CD14-positive monocyte (primary cell): ENCODE measurements at regions not wholly inside any gene's neighbourhood (a gene's known extent, or its start where the extent isn't known, plus 50 kb on each side); places are given as distances from the start of the nearest gene placed in this dataset.

Source experiments
- DNase-seq, 3 donors: peaks; one replicate each; pipeline ENCODE4 v3.0.0-alpha.2; 2011 to 2022
- H2AFZ ChIP-seq: 2 replicates; pipeline ENCODE4 v1.6.0; 2012; ENCODE audit warnings: mild to moderate bottlenecking, low read depth, low read length, inconsistent platforms; ENCODE audit not compliant: insufficient read depth, poor library complexity, severe bottlenecking
- H3K27ac ChIP-seq, 2 donors: 1 replicate in 1 of 2; 2 replicates in 1 of 2; pipeline ENCODE4 v1.5.1; 2012 to 2013; ENCODE audit warnings: low read length in 2 of 2, control low read depth in 1 of 2, inconsistent platforms in 1 of 2, low read depth in 1 of 2, mild to moderate bottlenecking in 1 of 2
- H3K27me3 ChIP-seq, 2 donors: one replicate each; pipeline versions ENCODE4 v1.6.0 to v1.6.1; 2011 to 2013; ENCODE audit warnings: low read length in 2 of 2; ENCODE audit not compliant: control insufficient read depth in 2 of 2, insufficient read depth in 2 of 2
- H3K36me3 ChIP-seq, 2 donors: replicated peaks in 1 of 2; 1 replicate in 1 of 2; 2 replicates in 1 of 2; pipeline versions ENCODE4 v1.5.1 to v1.6.1; 2012 to 2013; ENCODE audit warnings: low read length in 2 of 2, control low read depth in 1 of 2, inconsistent platforms in 1 of 2, mild to moderate bottlenecking in 1 of 2; ENCODE audit not compliant: insufficient read depth in 2 of 2, control insufficient read depth in 1 of 2
- H3K4me1 ChIP-seq, 2 donors: 1 replicate in 1 of 2; 2 replicates in 1 of 2; pipeline versions ENCODE4 v1.5.1 to v1.6.1; 2012 to 2013; ENCODE audit warnings: low read length in 2 of 2, control low read depth in 1 of 2, inconsistent platforms in 1 of 2, mild to moderate bottlenecking in 1 of 2, moderate library complexity in 1 of 2; ENCODE audit not compliant: insufficient read depth in 2 of 2, control insufficient read depth in 1 of 2
- H3K4me2 ChIP-seq: replicated peaks from 2 replicates; pipeline ENCODE3; 2012; ENCODE audit warnings: low read length, moderate library complexity, mild to moderate bottlenecking; ENCODE audit not compliant: poor library complexity, severe bottlenecking; ENCODE audit errors: extremely low read depth
- H3K4me3 ChIP-seq, 3 experiments: fragments of 200-600 bp in 1 of 3; sonication (generic) in 1 of 3; replicated peaks in 1 of 3; 1 replicate in 2 of 3; 2 replicates in 1 of 3; pipeline ENCODE4 v1.5.1; 2011 to 2013; ENCODE audit warnings: low read length in 3 of 3, mild to moderate bottlenecking in 3 of 3, control low read depth in 2 of 3, low read depth in 2 of 3, inconsistent platforms in 1 of 3, moderate library complexity in 1 of 3
- H3K79me2 ChIP-seq: 2 replicates; pipeline ENCODE4 v1.6.0; 2012; ENCODE audit warnings: mild to moderate bottlenecking, control low read depth, inconsistent platforms, low read length, moderate library complexity; ENCODE audit not compliant: insufficient read depth
- H3K9ac ChIP-seq: 2 replicates; pipeline ENCODE4 v1.6.0; 2017; ENCODE audit warnings: low read length, mild to moderate bottlenecking; ENCODE audit not compliant: insufficient read depth, poor library complexity, severe bottlenecking
- H3K9me3 ChIP-seq, 2 donors: replicated peaks in 1 of 2; 1 replicate in 1 of 2; 2 replicates in 1 of 2; pipeline versions ENCODE4 v1.5.1 to v1.6.1; 2012 to 2013; ENCODE audit warnings: low read length in 2 of 2, control low read depth in 1 of 2; ENCODE audit not compliant: control insufficient read depth in 1 of 2, insufficient read depth in 1 of 2
- H4K20me1 ChIP-seq: 2 replicates; pipeline ENCODE4 v1.6.0; 2012; ENCODE audit warnings: mild to moderate bottlenecking, low read length, control low read depth, moderate library complexity; ENCODE audit not compliant: insufficient read depth
- H3K27ac Mint-ChIP-seq, 7 donors: one replicate each; pipeline ENCODE4 v1.8.0; 2020; ENCODE audit warnings: mild to moderate bottlenecking in 7 of 7, mixed read lengths in 7 of 7, moderate library complexity in 6 of 7, inconsistent platforms in 2 of 7
- H3K27me3 Mint-ChIP-seq, 3 donors: one replicate each; pipeline ENCODE4 v1.8.0; 2021 to 2022; ENCODE audit warnings: low read depth in 3 of 3, mild to moderate bottlenecking in 3 of 3, mixed read lengths in 3 of 3, moderate library complexity in 3 of 3, inconsistent platforms in 1 of 3
- H3K36me3 Mint-ChIP-seq, 2 donors: one replicate each; pipeline ENCODE4 v1.8.0; 2020; ENCODE audit warnings: mixed read lengths in 2 of 2, inconsistent platforms in 1 of 2, mild to moderate bottlenecking in 1 of 2
- H3K4me1 Mint-ChIP-seq: one replicate; pipeline ENCODE4 v1.8.0; 2020; ENCODE audit warnings: mild to moderate bottlenecking, mixed read lengths
- H3K4me3 Mint-ChIP-seq, 2 donors: one replicate each; pipeline ENCODE4 v1.8.0; 2020; ENCODE audit warnings: mild to moderate bottlenecking in 2 of 2, mixed read lengths in 2 of 2, moderate library complexity in 1 of 2
- H3K9me3 Mint-ChIP-seq, 7 donors: one replicate each; pipeline ENCODE4 v1.8.0; 2020 to 2022; ENCODE audit warnings: mixed read lengths in 7 of 7, mild to moderate bottlenecking in 6 of 7, moderate library complexity in 6 of 7, inconsistent platforms in 2 of 7
- CTCF ChIP-seq: fragments of 200-600 bp; IDR thresholded peaks from one replicate; pipeline ENCODE4 v1.8.0; 2022; ENCODE audit warnings: antibody characterized with exemption, mild to moderate bottlenecking
- WGBS: methylation state at CpG from one replicate; pipeline ENCODE4 v1.1.5; 2013; ENCODE audit warnings: missing lambda C conversion rate; ENCODE audit not compliant: insufficient coverage; 5-methylcytosine and 5-hydroxymethylcytosine counted together
- intact Hi-C, 2 donors: fragments of 100-400 bp; cut with micrococcal nuclease; formaldehyde crosslinking; loops; one replicate each; pipeline versions ENCODE4 v1.15.0 to v1.15.1; 2023

- Mint-ChIP-seq H3K27ac (no peak overlapping the region), H3K9me3 (peaks cover 3 to 42% (median 14%) of the 10 kb centered on the region in 7 donors), H3K27me3 (no peaks in the 10 kb centered on the region), H3K4me1 (no peaks in the 10 kb centered on the region), H3K4me3 (no peak overlapping the region), H3K36me3 (no peaks in the 10 kb centered on the region)
- no peaks in the 10 kb centered on the region for H3K27me3 ChIP-seq
- H3K4me1 ChIP-seq: no peaks in the 10 kb centered on the region
- no peak overlapping the region for H3K4me3 ChIP-seq
- intact Hi-C loops: no loop called here
- H3K79me2 ChIP-seq: no peaks in the 10 kb centered on the region
- no peak overlapping the region for H2AFZ ChIP-seq
- 44% methylated on average over 2 of the region's 4 CpGs for WGBS
- no peak overlapping the region for H3K4me2 ChIP-seq
- no peaks in the 10 kb centered on the region for H3K36me3 ChIP-seq
- H3K27ac ChIP-seq: no peak overlapping the region
- H3K9me3 ChIP-seq: peaks cover 8 to 20% of the 10 kb centered on the region in 2 donors
- no peaks in the 10 kb centered on the region for H4K20me1 ChIP-seq
- no peak overlapping the region for H3K9ac ChIP-seq
- no peak for DNase-seq
- TF ChIP-seq CTCF: no peak
Observed at GRCh38 chr15:26166429-26166828, 303.3 kb upstream of the ATP10A start.

- Mint-ChIP-seq H3K4me1 (no peaks in the 10 kb centered on the region), H3K27me3 (no peaks in the 10 kb centered on the region)
- intact Hi-C loops: no loop called here
Observed at GRCh38 chr15:26165546-26165945, 302.4 kb upstream of the ATP10A start.

More at GRCh38 chr15:26165546-26165945, 302.4 kb upstream of the ATP10A start:
- DNase-seq: no peak
- Histone ChIP-seq H2AFZ (no peak overlapping the region), H3K79me2 (no peaks in the 10 kb centered on the region), H3K9me3 (peaks cover 10 to 28% of the 10 kb centered on the region in 2 donors), H3K27me3 (no peaks in the 10 kb centered on the region), H3K4me2 (no peak overlapping the region), H3K9ac (no peak overlapping the region), H3K4me1 (no peaks in the 10 kb centered on the region), H3K4me3 (no peak overlapping the region), H3K27ac (no peak overlapping the region), H3K36me3 (no peaks in the 10 kb centered on the region), H4K20me1 (no peaks in the 10 kb centered on the region)
- Mint-ChIP-seq H3K27ac (no peak overlapping the region), H3K36me3 (no peaks in the 10 kb centered on the region), H3K9me3 (peaks cover 5 to 47% (median 12%) of the 10 kb centered on the region in 7 donors), H3K4me3 (no peak overlapping the region)
- WGBS: 88% methylated on average over 3 of the region's 7 CpGs
- TF ChIP-seq CTCF: no peak
